Colonic mucosa (tissue), 4 donors: ENCODE measurements at regions not wholly inside any gene's neighbourhood (a gene's known extent, or its start where the extent isn't known, plus 50 kb on each side); places are given as distances from the start of the nearest gene placed in this dataset.

Experiments
- DNase-seq: peaks from one replicate; pipeline ENCODE4 v3.0.0-alpha.2; 2020
- H3K27ac ChIP-seq: fragments of 200-600 bp; one replicate; pipeline ENCODE4 v1.8.0; 2021
- H3K27me3 ChIP-seq: fragments of 200-600 bp; one replicate; pipeline ENCODE4 v1.8.0; 2021
- H3K36me3 ChIP-seq: fragments of 200-600 bp; one replicate; pipeline ENCODE4 v1.8.0; 2021
- H3K4me1 ChIP-seq: fragments of 200-600 bp; one replicate; pipeline ENCODE4 v1.8.0; 2021; ENCODE audit warnings: mild to moderate bottlenecking
- H3K4me3 ChIP-seq: fragments of 200-600 bp; one replicate; pipeline ENCODE4 v1.8.0; 2021
- H3K9ac ChIP-seq, 2 donors: one replicate each; pipeline ENCODE4 v1.7.0; 2013; ENCODE audit warnings: control low read depth in 2 of 2, low read depth in 2 of 2, low read length in 2 of 2
- H3K9me3 ChIP-seq: fragments of 200-600 bp; one replicate; pipeline ENCODE4 v1.8.0; 2021
- CTCF ChIP-seq: fragments of 200-600 bp; IDR thresholded peaks from one replicate; pipeline ENCODE4 v1.8.0; 2022; ENCODE audit warnings: antibody characterized with exemption, mild to moderate bottlenecking
- intact Hi-C: fragments of 100-400 bp; cut with DNase I; formaldehyde crosslinking; loops from one replicate; pipeline ENCODE4 v1.14.1; 2022
- donor health status: healthy.
- donor health status: DM: no; HTN: no; CAD: no.
- donor health status: DM: no; HTN: no; CAD: no.

GRCh38 chr7:98771519-98771918, 98.3 kb downstream of the TMEM130 start:
- Histone ChIP-seq H3K9ac (no peak overlapping the region), H3K9me3 (no peaks in the 10 kb centered on the region), H3K4me1 (no peaks in the 10 kb centered on the region), H3K36me3 (no peaks in the 10 kb centered on the region), H3K27me3 (no peaks in the 10 kb centered on the region), H3K4me3 (no peak overlapping the region), H3K27ac (no peak overlapping the region)
- no peak for TF ChIP-seq CTCF
- intact Hi-C loops: no loop called here
- DNase-seq: peak; percentile 30

- H3K36me3 ChIP-seq: no peaks in the 10 kb centered on the region
- no peak overlapping the region for H3K9ac ChIP-seq
- no peak for TF ChIP-seq CTCF
- no peak overlapping the region for H3K27ac ChIP-seq
- H3K4me1 ChIP-seq: no peaks in the 10 kb centered on the region
- H3K9me3 ChIP-seq: no peaks in the 10 kb centered on the region
- no peak for DNase-seq
- no peaks in the 10 kb centered on the region for H3K27me3 ChIP-seq
- intact Hi-C loops: no loop called here
- no peak overlapping the region for H3K4me3 ChIP-seq
These were observed 97.7 kb downstream of the TMEM130 start for GRCh38 chr7:98771941-98772603.

GRCh38 chr7:98774884-98775283, 94.9 kb downstream of the TMEM130 start:
- H3K4me1 ChIP-seq: no peaks in the 10 kb centered on the region
- H3K9me3 ChIP-seq: no peaks in the 10 kb centered on the region
- intact Hi-C loops: no loop called here
- H3K4me3 ChIP-seq: no peak overlapping the region
- no peak overlapping the region for H3K9ac ChIP-seq
- no peaks in the 10 kb centered on the region for H3K27me3 ChIP-seq
- no peak for DNase-seq
- no peaks in the 10 kb centered on the region for H3K36me3 ChIP-seq
- H3K27ac ChIP-seq: no peak overlapping the region
- no peak for TF ChIP-seq CTCF

GRCh38 chr7:98777051-98777450, 92.8 kb downstream of the TMEM130 start:
- Histone ChIP-seq H3K27ac (no peak overlapping the region), H3K4me3 (no peak overlapping the region), H3K27me3 (no peaks in the 10 kb centered on the region), H3K9ac (no peak overlapping the region), H3K4me1 (no peaks in the 10 kb centered on the region), H3K36me3 (no peaks in the 10 kb centered on the region), H3K9me3 (no peaks in the 10 kb centered on the region)
- DNase-seq: no peak
- intact Hi-C loops: no loop called here
- TF ChIP-seq CTCF: no peak

- H3K27me3 ChIP-seq: no peaks in the 10 kb centered on the region
- intact Hi-C loops: no loop called here
- no peak for DNase-seq
- H3K27ac ChIP-seq: no peak overlapping the region
- H3K36me3 ChIP-seq: no peaks in the 10 kb centered on the region
- no peaks in the 10 kb centered on the region for H3K4me1 ChIP-seq
- no peak overlapping the region for H3K4me3 ChIP-seq
- no peak overlapping the region for H3K9ac ChIP-seq
- no peaks in the 10 kb centered on the region for H3K9me3 ChIP-seq
- no peak for TF ChIP-seq CTCF
These were observed 91.4 kb downstream of the TMEM130 start for GRCh38 chr7:98778421-98778820.
